PC-3 (cell line): ENCODE measurements at regions not wholly inside any gene's neighbourhood (a gene's known extent, or its start where the extent isn't known, plus 50 kb on each side); places are given as distances from the start of the nearest gene placed in this dataset.

Experiments used
- CTCF ChIP-seq: fragments of 300-600 bp; sonication (generic); conservative IDR thresholded peaks from 2 replicates; pipeline ENCODE4 v1.5.1; 2017; ENCODE audit warnings: antibody characterized with exemption, low read depth, mild to moderate bottlenecking, low read length
- EZH2 ChIP-seq: fragments of 300-600 bp; sonication (generic); IDR thresholded peaks from one replicate; pipeline ENCODE4 v1.6.1; 2017; ENCODE audit warnings: antibody characterized with exemption, mild to moderate bottlenecking, low read length; ENCODE audit not compliant: unreplicated experiment
- EZH2phosphoT487 ChIP-seq: fragments of 300-600 bp; sonication (generic); IDR thresholded peaks from 2 replicates; pipeline ENCODE4 v1.6.1; 2018; ENCODE audit warnings: mild to moderate bottlenecking, antibody characterized with exemption, low read length, borderline replicate concordance

GRCh38 chr18:76216096-76216495 lies 278.9 kb downstream of the ZNF516 start:
- TF ChIP-seq EZH2phosphoT487 (no peak), CTCF (no peak), EZH2 (no peak)
